Type B pancreatic cell (in vitro differentiated cells): ENCODE measurements at regions not wholly inside any gene's neighbourhood (a gene's known extent, or its start where the extent isn't known, plus 50 kb on each side); places are given as distances from the start of the nearest gene placed in this dataset.

ENCODE experiments used
- DNase-seq: peaks from one replicate; pipeline ENCODE4 v3.0.0; 2021; ENCODE audit warnings: mixed read lengths; ENCODE audit not compliant: unreplicated experiment; ENCODE audit errors: extremely low spot score
- H3K27ac Mint-ChIP-seq: 2 replicates; pipeline ENCODE4 v1.8.0; 2021; ENCODE audit warnings: mild to moderate bottlenecking, mixed read lengths
- H3K27me3 Mint-ChIP-seq: 2 replicates; pipeline ENCODE4 v1.8.0; 2021; ENCODE audit warnings: mixed read lengths
- H3K36me3 Mint-ChIP-seq: 2 replicates; pipeline ENCODE4 v1.8.0; 2021; ENCODE audit warnings: mixed read lengths
- H3K4me1 Mint-ChIP-seq: one replicate; pipeline ENCODE4 v1.8.0; 2021; ENCODE audit warnings: mixed read lengths; ENCODE audit not compliant: unreplicated experiment
- H3K4me3 Mint-ChIP-seq: 2 replicates; pipeline ENCODE4 v1.8.0; 2021; ENCODE audit warnings: mild to moderate bottlenecking, mixed read lengths
- H3K9me3 Mint-ChIP-seq: 2 replicates; pipeline ENCODE4 v1.8.0; 2021; ENCODE audit warnings: mixed read lengths
- CTCF ChIP-seq: fragments of 200-600 bp; sonication (generic); conservative IDR thresholded peaks from 2 replicates; pipeline ENCODE4 v1.5.0; 2021; ENCODE audit warnings: antibody characterized with exemption, mild to moderate bottlenecking

- Mint-ChIP-seq H3K9me3 (peaks cover 4% of the 10 kb centered on the region), H3K4me3 (no peak overlapping the region), H3K27ac (no peak overlapping the region), H3K36me3 (no peaks in the 10 kb centered on the region), H3K27me3 (peaks cover 17% of the 10 kb centered on the region), H3K4me1 (no peaks in the 10 kb centered on the region)
- TF ChIP-seq CTCF = no peak
- DNase-seq = no peak
Measured at GRCh38 chr1:38308780-38309179, 262.2 kb upstream of the POU3F1 start.

GRCh38 chr1:38305666-38306065, 259.1 kb upstream of the POU3F1 start:
- no peak for DNase-seq
- no peaks in the 10 kb centered on the region for H3K36me3 Mint-ChIP-seq

GRCh38 chr1:38303843-38304242, 257.2 kb upstream of the POU3F1 start:
- H3K4me1 Mint-ChIP-seq = no peaks in the 10 kb centered on the region

More at GRCh38 chr1:38305666-38306065, 259.1 kb upstream of the POU3F1 start:
- Mint-ChIP-seq H3K27ac (no peak overlapping the region), H3K27me3 (peaks cover 21% of the 10 kb centered on the region), H3K4me3 (no peak overlapping the region), H3K9me3 (no peaks in the 10 kb centered on the region), H3K4me1 (no peaks in the 10 kb centered on the region)
- no peak for TF ChIP-seq CTCF

GRCh38 chr1:38301040-38301439, 254.4 kb upstream of the POU3F1 start:
- Mint-ChIP-seq H3K27me3 (peaks cover 41% of the 10 kb centered on the region), H3K4me1 (peaks cover 5% of the 10 kb centered on the region), H3K27ac (no peak overlapping the region), H3K9me3 (no peaks in the 10 kb centered on the region), H3K36me3 (no peaks in the 10 kb centered on the region), H3K4me3 (no peak overlapping the region)
- no peak for TF ChIP-seq CTCF
- DNase-seq = no peak

More at GRCh38 chr1:38303843-38304242, 257.2 kb upstream of the POU3F1 start:
- TF ChIP-seq CTCF = no peak
- Mint-ChIP-seq H3K27ac (no peak overlapping the region), H3K9me3 (no peaks in the 10 kb centered on the region), H3K27me3 (peaks cover 21% of the 10 kb centered on the region), H3K36me3 (no peaks in the 10 kb centered on the region), H3K4me3 (no peak overlapping the region)
- DNase-seq = no peak

- no peak overlapping the region for H3K4me3 Mint-ChIP-seq
- H3K27me3 Mint-ChIP-seq = peaks cover 43% of the 10 kb centered on the region
- H3K9me3 Mint-ChIP-seq = no peaks in the 10 kb centered on the region
- peaks cover 5% of the 10 kb centered on the region for H3K4me1 Mint-ChIP-seq
- no peak for DNase-seq
- no peak for TF ChIP-seq CTCF
- no peak overlapping the region for H3K27ac Mint-ChIP-seq
- H3K36me3 Mint-ChIP-seq = no peaks in the 10 kb centered on the region
Measured at GRCh38 chr1:38300616-38301015, 254.0 kb upstream of the POU3F1 start.

GRCh38 chr1:38297842-38298241, 251.2 kb upstream of the POU3F1 start:
- Mint-ChIP-seq H3K27me3 (peaks cover 48% of the 10 kb centered on the region), H3K4me3 (no peak overlapping the region), H3K9me3 (no peaks in the 10 kb centered on the region), H3K4me1 (peaks cover 7% of the 10 kb centered on the region), H3K27ac (no peak overlapping the region), H3K36me3 (no peaks in the 10 kb centered on the region)
- no peak for DNase-seq
- no peak for TF ChIP-seq CTCF
